H9 (cell line): ENCODE measurements at regions not wholly inside any gene's neighbourhood (a gene's known extent, or its start where the extent isn't known, plus 50 kb on each side); places are given as distances from the start of the nearest gene placed in this dataset.

Experiments used
- DNase-seq: peaks from one replicate; pipeline ENCODE4 v3.0.0-alpha.2; 2017
- H2AFZ ChIP-seq: one replicate; pipeline ENCODE4 v1.6.1; 2013; ENCODE audit warnings: mild to moderate bottlenecking, low read length, control low read depth, moderate library complexity
- H2AK5ac ChIP-seq: 2 replicates; pipeline ENCODE4 v1.6.1; 2013; ENCODE audit warnings: low read length, control low read depth, mixed read lengths; ENCODE audit not compliant: insufficient read length
- H2BK120ac ChIP-seq: one replicate; pipeline ENCODE4 v1.6.1; 2013; ENCODE audit warnings: low read depth, mild to moderate bottlenecking, low read length, control low read depth, inconsistent platforms; ENCODE audit not compliant: poor library complexity, severe bottlenecking
- H2BK12ac ChIP-seq: 2 replicates; pipeline ENCODE4 v1.6.1; 2013; ENCODE audit warnings: low read length, control low read depth, mixed read lengths, low read depth; ENCODE audit not compliant: insufficient read length
- H2BK15ac ChIP-seq: 2 replicates; pipeline ENCODE4 v1.6.1; 2013; ENCODE audit warnings: low read depth, low read length, control low read depth
- H2BK20ac ChIP-seq: one replicate; pipeline ENCODE4 v1.6.1; 2013; ENCODE audit warnings: low read depth, mild to moderate bottlenecking, low read length, control low read depth, inconsistent platforms; ENCODE audit not compliant: poor library complexity, severe bottlenecking
- H2BK5ac ChIP-seq: 2 replicates; pipeline ENCODE4 v1.6.1; 2013; ENCODE audit warnings: low read length, control low read depth, mixed read lengths; ENCODE audit not compliant: insufficient read length
- H3K14ac ChIP-seq: 2 replicates; pipeline ENCODE4 v1.6.1; 2013; ENCODE audit warnings: low read length, control low read depth; ENCODE audit not compliant: insufficient read depth
- H3K18ac ChIP-seq: 2 replicates; pipeline ENCODE4 v1.6.1; 2013; ENCODE audit warnings: low read depth, mild to moderate bottlenecking, mixed read lengths, low read length, control low read depth; ENCODE audit not compliant: insufficient read length
- H3K23ac ChIP-seq: 2 replicates; pipeline ENCODE4 v1.6.1; 2013; ENCODE audit warnings: low read length, control low read depth, mixed read lengths, low read depth; ENCODE audit not compliant: insufficient read length
- H3K23me2 ChIP-seq: 2 replicates; pipeline ENCODE4 v1.6.1; 2013; ENCODE audit warnings: low read depth, mild to moderate bottlenecking, mixed read lengths, low read length, control low read depth; ENCODE audit not compliant: insufficient read length, poor library complexity, severe bottlenecking
- H3K27ac ChIP-seq: 2 replicates; pipeline ENCODE4 v1.5.1; 2013; ENCODE audit warnings: low read length, control low read depth, mixed read lengths, low read depth; ENCODE audit not compliant: insufficient read length
- H3K27me3 ChIP-seq: 2 replicates; pipeline ENCODE4 v1.6.1; 2013; ENCODE audit warnings: low read length, control low read depth, inconsistent platforms; ENCODE audit not compliant: insufficient read depth
- H3K4ac ChIP-seq: 2 replicates; pipeline ENCODE4 v1.6.1; 2013; ENCODE audit warnings: low read depth, mild to moderate bottlenecking, control low read depth, inconsistent platforms, low read length, moderate library complexity
- H3K4me1 ChIP-seq: 2 replicates; pipeline ENCODE4 v1.6.1; 2013; ENCODE audit warnings: low read length, control low read depth, inconsistent platforms; ENCODE audit not compliant: insufficient read depth
- H3K4me2 ChIP-seq: 2 replicates; pipeline ENCODE4 v1.6.1; 2013; ENCODE audit warnings: low read length, control low read depth, mixed read lengths; ENCODE audit not compliant: insufficient read length, insufficient read depth
- H3K56ac ChIP-seq: 2 replicates; pipeline ENCODE4 v1.6.1; 2013; ENCODE audit warnings: low read depth, mild to moderate bottlenecking, mixed read lengths, low read length, control low read depth; ENCODE audit not compliant: insufficient read length
- H3K79me1 ChIP-seq: 2 replicates; pipeline ENCODE4 v1.6.1; 2013; ENCODE audit warnings: low read depth, mild to moderate bottlenecking, moderate library complexity, low read length, control low read depth, inconsistent platforms; ENCODE audit not compliant: insufficient read depth, poor library complexity, severe bottlenecking
- H3K79me2 ChIP-seq: 2 replicates; pipeline ENCODE4 v1.6.1; 2013; ENCODE audit warnings: low read length, control low read depth, inconsistent platforms; ENCODE audit not compliant: insufficient read depth
- H3K9ac ChIP-seq: 2 replicates; pipeline ENCODE4 v1.6.1; 2013; ENCODE audit warnings: low read length, control low read depth, mixed read lengths; ENCODE audit not compliant: insufficient read length; ENCODE audit errors: extremely low read depth
- H3K9me3 ChIP-seq: one replicate; pipeline ENCODE4 v1.6.1; 2013; ENCODE audit warnings: low read depth, low read length, inconsistent platforms; ENCODE audit not compliant: control insufficient read depth
- H3T11ph ChIP-seq: one replicate; pipeline ENCODE4 v1.6.1; 2013; ENCODE audit warnings: mild to moderate bottlenecking, low read length, control low read depth, inconsistent platforms
- H4K20me1 ChIP-seq: one replicate; pipeline ENCODE4 v1.6.1; 2013; ENCODE audit not compliant: control insufficient read depth, insufficient read length, insufficient read depth
- H4K5ac ChIP-seq: 2 replicates; pipeline ENCODE4 v1.6.1; 2013; ENCODE audit warnings: low read depth, mild to moderate bottlenecking, mixed read lengths, low read length, control low read depth; ENCODE audit not compliant: insufficient read length
- H4K8ac ChIP-seq: replicated peaks from 2 replicates; pipeline ENCODE4 v1.6.1; 2013; ENCODE audit warnings: low read length, control low read depth, mixed read lengths, low read depth; ENCODE audit not compliant: insufficient read length
- H4K91ac ChIP-seq: 2 replicates; pipeline ENCODE4 v1.6.1; 2013; ENCODE audit warnings: low read depth, mild to moderate bottlenecking, moderate library complexity, mixed read lengths, low read length, control low read depth; ENCODE audit not compliant: insufficient read length
- H3K27ac Mint-ChIP-seq, 3 experiments: 2 replicates in 2 of 3; 3 replicates in 1 of 3; pipeline ENCODE4 v1.8.0; 2020 to 2021; ENCODE audit warnings: mixed read lengths in 3 of 3, mild to moderate bottlenecking in 1 of 3, moderate library complexity in 1 of 3
- H3K27me3 Mint-ChIP-seq: 2 replicates; pipeline ENCODE4 v1.8.0; 2021; ENCODE audit warnings: low read depth, mild to moderate bottlenecking, moderate library complexity, mixed read lengths
- H3K36me3 Mint-ChIP-seq, 3 experiments: 2 replicates in 2 of 3; 3 replicates in 1 of 3; pipeline ENCODE4 v1.8.0; 2020 to 2021; ENCODE audit warnings: low read depth in 3 of 3, mixed read lengths in 3 of 3; ENCODE audit not compliant: insufficient read depth in 1 of 3
- H3K4me1 Mint-ChIP-seq, 2 experiments: 2 replicates each; pipeline ENCODE4 v1.8.0; 2020; ENCODE audit warnings: mixed read lengths in 2 of 2
- H3K4me3 Mint-ChIP-seq, 2 experiments: 2 replicates in 1 of 2; 3 replicates in 1 of 2; pipeline ENCODE4 v1.8.0; 2020 to 2021; ENCODE audit warnings: mild to moderate bottlenecking in 2 of 2, mixed read lengths in 2 of 2, moderate library complexity in 1 of 2
- H3K9me3 Mint-ChIP-seq, 2 experiments: 2 replicates in 1 of 2; 3 replicates in 1 of 2; pipeline ENCODE4 v1.8.0; 2020; ENCODE audit warnings: mild to moderate bottlenecking in 2 of 2, mixed read lengths in 2 of 2, moderate library complexity in 1 of 2
- TF ChIP-seq, protein P1 (sequence below): fragments of 200-600 bp; sonication (generic); conservative IDR thresholded peaks from 3 replicates; pipeline ENCODE4 v1.8.0; 2021; ENCODE audit warnings: antibody characterized with exemption, mild to moderate bottlenecking

DNA sequence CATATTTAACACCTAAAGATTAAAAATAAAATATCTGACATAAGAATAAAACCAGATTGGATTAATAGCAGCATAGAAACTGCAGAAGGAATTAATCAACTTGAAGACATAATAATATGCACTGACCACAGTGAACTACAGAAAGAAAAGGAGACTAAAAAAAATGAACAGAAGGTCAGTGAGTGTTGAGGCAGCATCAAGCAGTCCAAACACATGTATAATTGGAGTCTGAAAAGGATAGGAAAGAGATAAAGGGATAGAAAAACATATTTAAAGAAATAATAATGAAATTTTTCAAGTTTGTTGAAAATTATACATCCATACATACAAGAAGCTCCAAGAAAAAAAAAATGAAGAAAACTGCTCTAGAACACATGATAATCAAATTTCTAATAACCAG is 756.2 kb downstream of the GATA3 start:
- no peaks in the 10 kb centered on the region for H3K79me1 ChIP-seq
- peaks cover 9 to 14% of the 10 kb centered on the region in 2 experiments for H3K9me3 Mint-ChIP-seq
- no peaks in the 10 kb centered on the region for H3K4me1 ChIP-seq
- H3K9me3 ChIP-seq: no peaks in the 10 kb centered on the region
- H2BK120ac ChIP-seq: no peak overlapping the region
- H3K9ac ChIP-seq: no peak overlapping the region
- no peak overlapping the region for H2AK5ac ChIP-seq
- peaks cover 0 to 5% (median 2%) of the 10 kb centered on the region in 3 experiments; a peak in 4 of 7 replicates for H3K36me3 Mint-ChIP-seq
- no peak overlapping the region for H4K91ac ChIP-seq
- no peak overlapping the region for H2AFZ ChIP-seq
- H2BK12ac ChIP-seq: no peak overlapping the region
- H2BK15ac ChIP-seq: no peak overlapping the region
- no peak overlapping the region for H4K5ac ChIP-seq
- H3K56ac ChIP-seq: no peak overlapping the region
- no peaks in the 10 kb centered on the region for H4K20me1 ChIP-seq
- peaks cover 6% of the 10 kb centered on the region for H3K27me3 Mint-ChIP-seq
- no peak overlapping the region for H3K4ac ChIP-seq
- no peak overlapping the region for H3K27ac ChIP-seq
- H3K4me3 Mint-ChIP-seq: no peak overlapping the region
- no peak overlapping the region for H3K23ac ChIP-seq
- H3K4me2 ChIP-seq: no peak overlapping the region
- H2BK20ac ChIP-seq: no peak overlapping the region
- H3K27ac Mint-ChIP-seq: no peak overlapping the region
- peaks cover 4 to 5% of the 10 kb centered on the region in 2 experiments; a peak in 3 of 4 replicates for H3K4me1 Mint-ChIP-seq
- DNase-seq: no peak
- H3K14ac ChIP-seq: no peak overlapping the region
- TF ChIP-seq, protein P1, sequence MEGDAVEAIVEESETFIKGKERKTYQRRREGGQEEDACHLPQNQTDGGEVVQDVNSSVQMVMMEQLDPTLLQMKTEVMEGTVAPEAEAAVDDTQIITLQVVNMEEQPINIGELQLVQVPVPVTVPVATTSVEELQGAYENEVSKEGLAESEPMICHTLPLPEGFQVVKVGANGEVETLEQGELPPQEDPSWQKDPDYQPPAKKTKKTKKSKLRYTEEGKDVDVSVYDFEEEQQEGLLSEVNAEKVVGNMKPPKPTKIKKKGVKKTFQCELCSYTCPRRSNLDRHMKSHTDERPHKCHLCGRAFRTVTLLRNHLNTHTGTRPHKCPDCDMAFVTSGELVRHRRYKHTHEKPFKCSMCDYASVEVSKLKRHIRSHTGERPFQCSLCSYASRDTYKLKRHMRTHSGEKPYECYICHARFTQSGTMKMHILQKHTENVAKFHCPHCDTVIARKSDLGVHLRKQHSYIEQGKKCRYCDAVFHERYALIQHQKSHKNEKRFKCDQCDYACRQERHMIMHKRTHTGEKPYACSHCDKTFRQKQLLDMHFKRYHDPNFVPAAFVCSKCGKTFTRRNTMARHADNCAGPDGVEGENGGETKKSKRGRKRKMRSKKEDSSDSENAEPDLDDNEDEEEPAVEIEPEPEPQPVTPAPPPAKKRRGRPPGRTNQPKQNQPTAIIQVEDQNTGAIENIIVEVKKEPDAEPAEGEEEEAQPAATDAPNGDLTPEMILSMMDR: no peak
- H3K18ac ChIP-seq: no peak overlapping the region
- H3T11ph ChIP-seq: no peak overlapping the region
- no peak overlapping the region for H4K8ac ChIP-seq
- H3K27me3 ChIP-seq: no peaks in the 10 kb centered on the region
- no peaks in the 10 kb centered on the region for H3K23me2 ChIP-seq
- no peaks in the 10 kb centered on the region for H3K79me2 ChIP-seq
- no peak overlapping the region for H2BK5ac ChIP-seq
